ENCODE measurements at regions not wholly inside any gene's neighbourhood (a gene's known extent, or its start where the extent isn't known, plus 50 kb on each side); places are given as distances from the start of the nearest gene placed in this dataset.

DNA sequence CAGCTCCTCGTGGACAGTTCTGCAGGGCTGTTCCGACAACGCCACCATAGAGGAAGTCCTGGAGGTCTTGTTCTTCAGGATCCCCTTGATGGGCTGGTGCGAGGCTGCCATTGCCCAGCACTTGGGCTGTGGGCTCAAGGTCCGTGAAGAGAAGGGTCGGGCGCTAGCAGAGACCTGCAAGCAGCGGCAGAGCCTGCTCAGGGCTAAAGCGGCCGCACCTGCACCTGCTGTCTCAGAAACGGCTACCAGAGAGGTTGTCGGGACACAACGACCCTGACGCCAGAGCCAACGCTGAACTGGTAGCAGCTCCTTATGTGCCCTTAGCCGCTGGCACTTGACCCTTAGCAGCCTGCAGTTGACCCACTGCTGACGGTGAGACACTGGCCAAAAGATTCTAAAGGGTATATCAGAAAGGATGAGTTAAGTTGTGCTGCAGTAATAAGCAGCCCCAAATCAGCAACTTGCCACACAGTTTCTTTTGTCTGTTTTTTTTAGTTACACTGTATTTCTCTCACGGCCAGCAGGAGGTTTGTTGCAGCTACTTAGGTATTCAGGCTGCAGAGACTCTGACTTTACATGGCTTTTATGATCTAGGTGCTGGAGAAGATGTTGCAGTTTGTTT lies 55.5 kb upstream of the ST6GAL2 start:
- BruUV-seq (replicated peaks) = no TSS peak
- ChIA-PET CTCF (ENCODE audit: unreplicated experiment) (no interaction called here), POLR2A (interaction anchor here (0.5 kb wide), 1 partner anchor 40 kb away, joined by 3 read pairs; no protein-coding TSS in a partner anchor)
- no peaks in the 10 kb centered on the region for H3K9me2 ChIP-seq (ENCODE audit: insufficient read depth, low read length)
- H4K20me1 ChIP-seq (ENCODE audit: insufficient read depth, low read length) = no peaks in the 10 kb centered on the region
- no peaks in the 10 kb centered on the region for H3K9me3 ChIP-seq (ENCODE audit: low read length)
- no peak overlapping the region for H3K27ac ChIP-seq (ENCODE audit: low read depth, low read length, poor library complexity, severe bottlenecking)
- DNase-seq (ENCODE audit: low spot score) = no peak
- no peak for TF ChIP-seq EZH2phosphoT487 (IDR thresholded peaks at IDR 0.05; ENCODE audit: borderline replicate concordance, low read depth, low read length)
- TF ChIP-seq, protein P1, sequence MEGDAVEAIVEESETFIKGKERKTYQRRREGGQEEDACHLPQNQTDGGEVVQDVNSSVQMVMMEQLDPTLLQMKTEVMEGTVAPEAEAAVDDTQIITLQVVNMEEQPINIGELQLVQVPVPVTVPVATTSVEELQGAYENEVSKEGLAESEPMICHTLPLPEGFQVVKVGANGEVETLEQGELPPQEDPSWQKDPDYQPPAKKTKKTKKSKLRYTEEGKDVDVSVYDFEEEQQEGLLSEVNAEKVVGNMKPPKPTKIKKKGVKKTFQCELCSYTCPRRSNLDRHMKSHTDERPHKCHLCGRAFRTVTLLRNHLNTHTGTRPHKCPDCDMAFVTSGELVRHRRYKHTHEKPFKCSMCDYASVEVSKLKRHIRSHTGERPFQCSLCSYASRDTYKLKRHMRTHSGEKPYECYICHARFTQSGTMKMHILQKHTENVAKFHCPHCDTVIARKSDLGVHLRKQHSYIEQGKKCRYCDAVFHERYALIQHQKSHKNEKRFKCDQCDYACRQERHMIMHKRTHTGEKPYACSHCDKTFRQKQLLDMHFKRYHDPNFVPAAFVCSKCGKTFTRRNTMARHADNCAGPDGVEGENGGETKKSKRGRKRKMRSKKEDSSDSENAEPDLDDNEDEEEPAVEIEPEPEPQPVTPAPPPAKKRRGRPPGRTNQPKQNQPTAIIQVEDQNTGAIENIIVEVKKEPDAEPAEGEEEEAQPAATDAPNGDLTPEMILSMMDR (conservative IDR thresholded peaks at IDR 0.05; ENCODE audit: low read length) = no peak
- H3K79me2 ChIP-seq (ENCODE audit: insufficient read depth, low read depth, low read length) = no peaks in the 10 kb centered on the region
- no peak overlapping the region for H3K4me3 ChIP-seq (ENCODE audit: low read depth, low read length, poor library complexity, severe bottlenecking)
- no peaks in the 10 kb centered on the region for H3K4me1 ChIP-seq (ENCODE audit: insufficient read depth, low read length, poor library complexity, severe bottlenecking)
- intact Hi-C loops (cut with micrococcal nuclease; ENCODE audit: unreplicated experiment) = no loop called here
- H3K4me2 ChIP-seq (ENCODE audit: low read length) = no peak overlapping the region
- H3K36me3 ChIP-seq (ENCODE audit: insufficient read depth, low read length) = no peaks in the 10 kb centered on the region
- H2AFZ ChIP-seq (ENCODE audit: low read length) = no peak overlapping the region

DNA sequence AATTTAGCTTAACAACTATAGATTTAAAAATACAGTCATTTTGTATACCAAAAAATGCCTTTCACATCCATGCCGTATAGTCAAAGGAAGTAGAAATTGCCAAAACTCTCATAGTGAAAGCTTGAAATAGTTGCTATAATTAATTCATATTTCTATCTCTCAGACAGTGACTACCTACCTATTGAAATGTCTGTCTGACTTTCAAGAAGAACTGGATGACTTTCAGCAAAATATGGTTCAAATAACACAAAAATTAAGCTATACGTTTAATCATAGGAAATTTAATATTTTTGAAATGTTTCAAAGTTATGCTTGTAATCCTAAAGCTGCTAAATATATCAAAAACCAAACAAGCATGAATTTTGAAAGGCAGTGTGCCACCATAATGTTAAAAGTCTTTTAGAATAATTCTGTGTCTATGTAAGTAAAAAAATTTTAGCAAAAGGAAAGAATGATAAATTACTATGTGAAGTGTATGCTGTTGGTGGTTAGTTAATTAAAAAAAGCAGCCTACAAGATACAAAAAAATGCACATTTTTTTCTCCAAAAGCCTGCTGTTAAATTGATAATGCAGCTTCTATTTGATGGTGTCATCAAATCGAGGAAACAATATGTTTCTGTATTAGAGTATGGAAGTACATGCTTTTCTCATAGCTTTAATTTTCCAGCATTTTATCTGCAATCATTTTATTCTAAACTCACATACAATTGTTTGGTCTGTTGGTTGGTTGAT lies 57.7 kb upstream of the ST6GAL2 start:
- no peaks in the 10 kb centered on the region for H3K9me2 ChIP-seq (ENCODE audit: insufficient read depth, low read length)
- BruUV-seq (replicated peaks) = no TSS peak
- no peaks in the 10 kb centered on the region for H3K4me1 ChIP-seq (ENCODE audit: insufficient read depth, low read length, poor library complexity, severe bottlenecking)
- no peak overlapping the region for H3K4me3 ChIP-seq (ENCODE audit: low read depth, low read length, poor library complexity, severe bottlenecking)
- TF ChIP-seq EZH2phosphoT487 (IDR thresholded peaks at IDR 0.05; ENCODE audit: borderline replicate concordance, low read depth, low read length) = no peak
- TF ChIP-seq, protein P1 (conservative IDR thresholded peaks at IDR 0.05; ENCODE audit: low read length) = no peak
- no peak overlapping the region for H3K4me2 ChIP-seq (ENCODE audit: low read length)
- POLR2A ChIA-PET = interaction anchor here (0.7 kb wide), 1 partner anchor 17 kb away, joined by 4 read pairs; no protein-coding TSS in a partner anchor
- CTCF ChIA-PET (ENCODE audit: unreplicated experiment) = no interaction called here
- H3K27ac ChIP-seq (ENCODE audit: low read depth, low read length, poor library complexity, severe bottlenecking) = no peak overlapping the region
- DNase-seq (ENCODE audit: low spot score) = no peak
- H2AFZ ChIP-seq (ENCODE audit: low read length) = no peak overlapping the region
- no peaks in the 10 kb centered on the region for H3K79me2 ChIP-seq (ENCODE audit: insufficient read depth, low read depth, low read length)
- intact Hi-C loops (cut with micrococcal nuclease; ENCODE audit: unreplicated experiment) = no loop called here
- H3K9me3 ChIP-seq (ENCODE audit: low read length) = no peaks in the 10 kb centered on the region
- no peaks in the 10 kb centered on the region for H3K36me3 ChIP-seq (ENCODE audit: insufficient read depth, low read length)
- no peaks in the 10 kb centered on the region for H4K20me1 ChIP-seq (ENCODE audit: insufficient read depth, low read length)

- POLR2A ChIA-PET = interaction anchor here (0.7 kb wide), 1 partner anchor 16 kb away, joined by 4 read pairs; no protein-coding TSS in a partner anchor
- no peak for TF ChIP-seq EZH2phosphoT487 (IDR thresholded peaks at IDR 0.05; ENCODE audit: borderline replicate concordance, low read depth, low read length)
- TF ChIP-seq, protein P1 (conservative IDR thresholded peaks at IDR 0.05; ENCODE audit: low read length) = no peak
- CTCF ChIA-PET (ENCODE audit: unreplicated experiment) = no interaction called here
These were observed 58.2 kb upstream of the ST6GAL2 start for GRCh38 chr2:106944215-106944614.

More at GRCh38 chr2:106944215-106944614, 58.2 kb upstream of the ST6GAL2 start:
- Histone ChIP-seq H2AFZ (ENCODE audit: low read length) (no peak overlapping the region), H3K9me3 (ENCODE audit: low read length) (no peaks in the 10 kb centered on the region), H3K4me3 (ENCODE audit: low read depth, low read length, poor library complexity, severe bottlenecking) (no peak overlapping the region), H3K36me3 (ENCODE audit: insufficient read depth, low read length) (no peaks in the 10 kb centered on the region), H3K4me2 (ENCODE audit: low read length) (no peak overlapping the region), H3K4me1 (ENCODE audit: insufficient read depth, low read length, poor library complexity, severe bottlenecking) (no peaks in the 10 kb centered on the region), H3K79me2 (ENCODE audit: insufficient read depth, low read depth, low read length) (no peaks in the 10 kb centered on the region), H3K9me2 (ENCODE audit: insufficient read depth, low read length) (no peaks in the 10 kb centered on the region), H3K27ac (ENCODE audit: low read depth, low read length, poor library complexity, severe bottlenecking) (no peak overlapping the region), H4K20me1 (ENCODE audit: insufficient read depth, low read length) (no peaks in the 10 kb centered on the region)
- BruUV-seq (replicated peaks) = no TSS peak
- no peak for DNase-seq (ENCODE audit: low spot score)
- intact Hi-C loops (cut with micrococcal nuclease; ENCODE audit: unreplicated experiment) = no loop called here
